ENCODE measurements at regions not wholly inside any gene's neighbourhood (a gene's known extent, or its start where the extent isn't known, plus 50 kb on each side); places are given as distances from the start of the nearest gene placed in this dataset.

DNA sequence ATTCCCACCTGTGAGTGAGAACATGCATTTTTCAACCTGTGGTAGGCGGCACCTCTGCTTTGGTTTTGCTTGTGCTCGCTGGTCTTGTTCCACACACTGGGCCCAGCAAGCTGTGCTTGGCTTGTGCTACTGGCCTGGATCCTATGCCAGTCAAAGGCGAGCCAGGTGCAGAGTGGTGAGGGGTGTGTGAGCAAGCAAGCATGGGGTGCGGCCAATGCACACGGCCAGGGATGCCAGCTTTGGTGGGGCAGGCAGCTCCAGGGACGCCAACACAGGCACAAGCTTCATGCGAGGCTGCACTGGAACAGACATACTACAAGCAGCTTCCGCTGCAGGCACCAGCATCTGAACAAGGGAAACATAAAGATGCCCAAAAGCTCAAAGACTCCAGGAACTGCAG lies 654.9 kb upstream of the EYS start:
- no peak overlapping the region for H3K27ac ChIP-seq (ENCODE audit: extremely low read depth, low read depth, low read length)
- no peaks in the 10 kb centered on the region for H3K9me3 ChIP-seq (ENCODE audit: control insufficient read depth, insufficient read depth, low read depth, low read length)
- TF ChIP-seq ZNF266 (tag by site-specific recombination; IDR thresholded peaks at IDR 0.05; ENCODE audit: low read depth): no peak
- TF ChIP-seq, protein P1, sequence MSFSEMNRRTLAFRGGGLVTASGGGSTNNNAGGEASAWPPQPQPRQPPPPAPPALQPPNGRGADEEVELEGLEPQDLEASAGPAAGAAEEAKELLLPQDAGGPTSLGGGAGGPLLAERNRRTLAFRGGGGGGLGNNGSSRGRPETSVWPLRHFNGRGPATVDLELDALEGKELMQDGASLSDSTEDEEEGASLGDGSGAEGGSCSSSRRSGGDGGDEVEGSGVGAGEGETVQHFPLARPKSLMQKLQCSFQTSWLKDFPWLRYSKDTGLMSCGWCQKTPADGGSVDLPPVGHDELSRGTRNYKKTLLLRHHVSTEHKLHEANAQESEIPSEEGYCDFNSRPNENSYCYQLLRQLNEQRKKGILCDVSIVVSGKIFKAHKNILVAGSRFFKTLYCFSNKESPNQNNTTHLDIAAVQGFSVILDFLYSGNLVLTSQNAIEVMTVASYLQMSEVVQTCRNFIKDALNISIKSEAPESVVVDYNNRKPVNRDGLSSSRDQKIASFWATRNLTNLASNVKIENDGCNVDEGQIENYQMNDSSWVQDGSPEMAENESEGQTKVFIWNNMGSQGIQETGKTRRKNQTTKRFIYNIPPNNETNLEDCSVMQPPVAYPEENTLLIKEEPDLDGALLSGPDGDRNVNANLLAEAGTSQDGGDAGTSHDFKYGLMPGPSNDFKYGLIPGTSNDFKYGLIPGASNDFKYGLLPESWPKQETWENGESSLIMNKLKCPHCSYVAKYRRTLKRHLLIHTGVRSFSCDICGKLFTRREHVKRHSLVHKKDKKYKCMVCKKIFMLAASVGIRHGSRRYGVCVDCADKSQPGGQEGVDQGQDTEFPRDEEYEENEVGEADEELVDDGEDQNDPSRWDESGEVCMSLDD (tag by site-specific recombination; IDR thresholded peaks at IDR 0.05): no peak
- no peak for TF ChIP-seq ZFHX2 (tag by site-specific recombination; conservative IDR thresholded peaks at IDR 0.05)
- TF ChIP-seq ZNF521 (tag by site-specific recombination; IDR thresholded peaks at IDR 0.05): no peak
- no peak for TF ChIP-seq ZNF23 (tag by site-specific recombination; IDR thresholded peaks at IDR 0.05; ENCODE audit: borderline replicate concordance)
- TF ChIP-seq ZNF610 (tag by site-specific recombination; IDR thresholded peaks at IDR 0.05; ENCODE audit: borderline replicate concordance): no peak
- TF ChIP-seq HOXA7 (CRISPR knock-in tag; IDR thresholded peaks at IDR 0.05; ENCODE audit: borderline replicate concordance): no peak
- no peak for TF ChIP-seq ZNF626 (tag by site-specific recombination; IDR thresholded peaks at IDR 0.05)
- no peak for TF ChIP-seq ZNF214 (tag by site-specific recombination; IDR thresholded peaks at IDR 0.05; ENCODE audit: borderline replicate concordance)
- H3K4me3 ChIP-seq (ENCODE audit: low read depth, low read length): no peak overlapping the region
- H3K36me3 ChIP-seq (ENCODE audit: control insufficient read depth in 2 of 2, insufficient read depth in 1 of 2, low read length in 2 of 2): no peaks in the 10 kb centered on the region
- CTCF ChIA-PET: no interaction called here
- no peaks in the 10 kb centered on the region for H3K4me1 ChIP-seq (ENCODE audit: control insufficient read depth, insufficient read depth, low read length)
- POLR2A ChIA-PET: no interaction called here

DNA sequence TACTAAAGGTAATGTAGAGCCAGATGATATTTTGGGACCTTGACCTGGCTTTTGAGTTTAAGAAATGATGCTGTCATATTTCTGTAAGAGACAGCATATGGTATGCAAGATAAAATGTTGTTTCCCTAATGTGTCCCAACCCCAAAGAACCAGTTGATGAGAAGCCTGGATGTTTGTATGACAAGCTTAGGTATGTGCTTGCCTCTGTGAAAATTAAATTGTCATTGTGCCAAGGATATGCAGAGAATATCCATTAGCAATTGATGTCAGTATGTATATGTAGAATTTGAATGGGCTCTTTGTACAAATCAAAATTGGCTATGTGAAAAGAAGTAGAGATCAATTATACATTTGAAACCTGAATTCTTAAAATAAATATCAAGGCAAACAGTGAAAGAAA lies 650.8 kb upstream of the EYS start:
- POLR2A ChIA-PET: no interaction called here
- no peak overlapping the region for H3K27ac ChIP-seq (ENCODE audit: extremely low read depth, low read depth, low read length)
- H3K36me3 ChIP-seq (ENCODE audit: control insufficient read depth in 2 of 2, insufficient read depth in 1 of 2, low read length in 2 of 2): no peaks in the 10 kb centered on the region
- no peak for TF ChIP-seq ZNF791 (tag by site-specific recombination; IDR thresholded peaks at IDR 0.05)
- no peak for TF ChIP-seq OSR2 (tag by site-specific recombination; IDR thresholded peaks at IDR 0.05)
- no peak for TF ChIP-seq FEZF1 (tag by site-specific recombination; IDR thresholded peaks at IDR 0.05)
- no peak for TF ChIP-seq ZSCAN16 (tag by site-specific recombination; IDR thresholded peaks at IDR 0.05)
- TF ChIP-seq, protein P2, sequence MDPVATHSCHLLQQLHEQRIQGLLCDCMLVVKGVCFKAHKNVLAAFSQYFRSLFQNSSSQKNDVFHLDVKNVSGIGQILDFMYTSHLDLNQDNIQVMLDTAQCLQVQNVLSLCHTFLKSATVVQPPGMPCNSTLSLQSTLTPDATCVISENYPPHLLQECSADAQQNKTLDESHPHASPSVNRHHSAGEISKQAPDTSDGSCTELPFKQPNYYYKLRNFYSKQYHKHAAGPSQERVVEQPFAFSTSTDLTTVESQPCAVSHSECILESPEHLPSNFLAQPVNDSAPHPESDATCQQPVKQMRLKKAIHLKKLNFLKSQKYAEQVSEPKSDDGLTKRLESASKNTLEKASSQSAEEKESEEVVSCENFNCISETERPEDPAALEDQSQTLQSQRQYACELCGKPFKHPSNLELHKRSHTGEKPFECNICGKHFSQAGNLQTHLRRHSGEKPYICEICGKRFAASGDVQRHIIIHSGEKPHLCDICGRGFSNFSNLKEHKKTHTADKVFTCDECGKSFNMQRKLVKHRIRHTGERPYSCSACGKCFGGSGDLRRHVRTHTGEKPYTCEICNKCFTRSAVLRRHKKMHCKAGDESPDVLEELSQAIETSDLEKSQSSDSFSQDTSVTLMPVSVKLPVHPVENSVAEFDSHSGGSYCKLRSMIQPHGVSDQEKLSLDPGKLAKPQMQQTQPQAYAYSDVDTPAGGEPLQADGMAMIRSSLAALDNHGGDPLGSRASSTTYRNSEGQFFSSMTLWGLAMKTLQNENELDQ (tag by site-specific recombination; IDR thresholded peaks at IDR 0.05; ENCODE audit: low read depth): no peak
- TF ChIP-seq ZNF214 (tag by site-specific recombination; IDR thresholded peaks at IDR 0.05; ENCODE audit: borderline replicate concordance): no peak
- TF ChIP-seq ZNF777 (tag by site-specific recombination; IDR thresholded peaks at IDR 0.05; ENCODE audit: borderline replicate concordance): no peak
- TF ChIP-seq YY1 (tag by site-specific recombination; IDR thresholded peaks at IDR 0.05): no peak
- TF ChIP-seq ZNF184 (tag by site-specific recombination; IDR thresholded peaks at IDR 0.05): no peak
- no peak for TF ChIP-seq ZNF785 (tag by site-specific recombination; IDR thresholded peaks at IDR 0.05)
- H3K9me3 ChIP-seq (ENCODE audit: control insufficient read depth, insufficient read depth, low read depth, low read length): no peaks in the 10 kb centered on the region
- no peak overlapping the region for H3K4me3 ChIP-seq (ENCODE audit: low read depth, low read length)
- CTCF ChIA-PET: no interaction called here
- H3K4me1 ChIP-seq (ENCODE audit: control insufficient read depth, insufficient read depth, low read length): no peaks in the 10 kb centered on the region

DNA sequence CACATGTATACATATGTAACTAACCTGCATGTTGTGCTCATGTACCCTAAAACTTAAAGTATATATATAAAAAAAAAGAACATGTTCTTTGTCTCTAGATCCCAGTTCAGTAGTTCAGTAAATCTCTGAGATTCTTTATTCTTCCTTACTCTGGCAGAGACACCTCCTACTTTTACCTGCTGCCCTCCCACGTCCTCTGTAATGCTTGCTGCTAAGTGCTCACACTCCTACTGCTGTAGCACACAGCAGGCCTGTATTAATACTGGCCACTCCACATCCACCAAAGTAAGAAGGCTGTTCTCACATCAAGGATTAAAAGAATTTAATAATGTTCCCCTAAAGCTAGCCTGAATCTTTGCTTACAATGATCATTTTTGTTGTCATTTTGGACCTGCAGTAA lies 648.4 kb upstream of the EYS start:
- Histone ChIP-seq H3K36me3 (ENCODE audit: control insufficient read depth in 2 of 2, insufficient read depth in 1 of 2, low read length in 2 of 2) (no peaks in the 10 kb centered on the region), H3K4me3 (ENCODE audit: low read depth, low read length) (no peak overlapping the region), H3K27ac (ENCODE audit: extremely low read depth, low read depth, low read length) (no peak overlapping the region), H3K9me3 (ENCODE audit: control insufficient read depth, insufficient read depth, low read depth, low read length) (no peaks in the 10 kb centered on the region), H3K4me1 (ENCODE audit: control insufficient read depth, insufficient read depth, low read length) (no peaks in the 10 kb centered on the region)
- POLR2A ChIA-PET: no interaction called here
- TF ChIP-seq, protein P3, sequence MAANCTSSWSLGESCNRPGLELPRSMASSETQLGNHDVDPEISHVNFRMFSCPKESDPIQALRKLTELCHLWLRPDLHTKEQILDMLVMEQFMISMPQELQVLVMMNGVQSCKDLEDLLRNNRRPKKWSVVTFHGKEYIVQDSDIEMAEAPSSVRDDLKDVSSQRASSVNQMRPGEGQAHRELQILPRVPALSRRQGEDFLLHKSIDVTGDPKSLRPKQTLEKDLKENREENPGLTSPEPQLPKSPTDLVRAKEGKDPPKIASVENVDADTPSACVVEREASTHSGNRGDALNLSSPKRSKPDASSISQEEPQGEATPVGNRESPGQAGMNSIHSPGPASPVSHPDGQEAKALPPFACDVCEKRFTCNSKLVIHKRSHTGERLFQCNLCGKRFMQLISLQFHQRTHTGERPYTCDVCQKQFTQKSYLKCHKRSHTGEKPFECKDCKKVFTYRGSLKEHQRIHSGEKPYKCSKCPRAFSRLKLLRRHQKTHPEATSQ (tag by site-specific recombination; IDR thresholded peaks at IDR 0.05): no peak
- no peak for TF ChIP-seq KLF8 (tag by site-specific recombination; IDR thresholded peaks at IDR 0.05)
- TF ChIP-seq ZNF623 (tag by site-specific recombination; IDR thresholded peaks at IDR 0.05): no peak
- TF ChIP-seq ZBTB7A (tag by site-specific recombination; IDR thresholded peaks at IDR 0.05; ENCODE audit: low read depth): no peak
- TF ChIP-seq ZNF843 (tag by site-specific recombination; IDR thresholded peaks at IDR 0.05): no peak
- TF ChIP-seq SP7 (tag by site-specific recombination; IDR thresholded peaks at IDR 0.05): no peak
- TF ChIP-seq SCRT1 (tag by site-specific recombination; IDR thresholded peaks at IDR 0.05; ENCODE audit: borderline replicate concordance): no peak
- CTCF ChIA-PET: no interaction called here

All from HEK293 (cell line).